HG03520 (cell line): ENCODE measurements at regions not wholly inside any gene's neighbourhood (a gene's known extent, or its start where the extent isn't known, plus 50 kb on each side); places are given as distances from the start of the nearest gene placed in this dataset.

Experiments used
- ATAC-seq: cut with Tn5 transposase; IDR thresholded peaks from one replicate; pipeline ENCODE4 v1.9.1; 2021; ENCODE audit warnings: mild to moderate bottlenecking, moderate library complexity; ENCODE audit not compliant: unreplicated experiment

DNA sequence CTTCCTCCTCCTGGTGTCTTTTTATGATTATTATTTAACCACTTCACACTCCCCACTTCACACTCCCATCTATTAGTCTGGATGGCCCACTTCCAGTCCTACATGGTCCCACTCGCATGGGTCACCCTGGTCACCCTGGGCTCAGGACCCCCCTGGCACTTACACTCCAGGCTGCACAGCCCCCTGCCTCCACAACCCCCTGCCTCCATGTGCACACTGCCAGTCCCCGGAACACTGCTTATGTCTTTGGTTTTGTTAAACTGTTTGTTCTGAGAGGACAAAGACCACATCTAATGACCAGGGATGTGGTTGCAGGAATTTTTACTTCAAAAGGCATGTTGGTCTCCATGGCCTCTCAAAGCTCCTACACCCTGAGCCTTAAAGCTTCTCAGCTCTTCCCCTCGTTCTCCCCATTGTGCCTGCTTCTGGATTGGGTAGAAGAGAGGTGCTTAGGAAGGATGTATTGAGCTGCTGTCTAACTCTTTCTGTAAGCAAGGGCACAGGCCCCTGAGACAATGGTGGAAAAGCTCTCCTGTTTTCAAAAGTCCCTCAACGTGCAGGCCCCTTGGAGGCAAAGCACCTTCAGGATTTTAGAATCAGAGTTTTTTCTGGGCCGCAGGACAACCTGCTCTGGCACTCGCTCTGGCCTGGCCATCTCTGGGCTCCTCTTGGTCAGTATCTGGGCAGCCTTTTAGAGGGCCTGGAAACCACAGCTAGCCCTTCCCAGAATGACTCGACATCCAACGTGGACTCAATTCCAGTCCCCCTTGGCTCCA, 150.0 kb upstream of the HAAO start:
- ATAC-seq: no peak

DNA sequence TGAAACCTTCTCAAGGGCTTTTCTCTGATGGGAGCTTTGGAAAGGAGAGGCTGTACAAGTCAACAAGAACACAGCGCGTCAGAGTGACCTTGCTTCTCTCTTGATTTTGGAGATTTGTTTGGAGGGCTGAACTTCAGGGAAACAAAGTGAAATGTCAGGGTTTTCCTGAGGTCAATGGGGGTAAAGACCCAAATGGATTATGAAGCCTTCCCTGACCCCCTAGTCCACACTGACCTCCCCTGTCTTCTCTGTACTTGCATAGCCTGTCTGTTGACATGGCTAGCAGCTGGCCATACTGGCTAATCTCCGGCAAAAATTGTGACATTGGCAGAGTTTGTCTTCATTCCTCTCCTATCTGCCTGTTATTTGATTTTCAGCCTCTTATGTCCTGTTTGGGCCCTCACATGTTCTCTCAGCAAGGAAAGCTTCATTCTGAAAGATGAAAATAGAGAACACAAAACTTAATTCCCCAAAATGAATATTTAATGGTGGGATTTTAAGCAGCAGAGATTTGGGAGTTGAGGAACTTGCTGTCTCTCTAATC, 149.3 kb upstream of the HAAO start:
- ATAC-seq: no peak

DNA sequence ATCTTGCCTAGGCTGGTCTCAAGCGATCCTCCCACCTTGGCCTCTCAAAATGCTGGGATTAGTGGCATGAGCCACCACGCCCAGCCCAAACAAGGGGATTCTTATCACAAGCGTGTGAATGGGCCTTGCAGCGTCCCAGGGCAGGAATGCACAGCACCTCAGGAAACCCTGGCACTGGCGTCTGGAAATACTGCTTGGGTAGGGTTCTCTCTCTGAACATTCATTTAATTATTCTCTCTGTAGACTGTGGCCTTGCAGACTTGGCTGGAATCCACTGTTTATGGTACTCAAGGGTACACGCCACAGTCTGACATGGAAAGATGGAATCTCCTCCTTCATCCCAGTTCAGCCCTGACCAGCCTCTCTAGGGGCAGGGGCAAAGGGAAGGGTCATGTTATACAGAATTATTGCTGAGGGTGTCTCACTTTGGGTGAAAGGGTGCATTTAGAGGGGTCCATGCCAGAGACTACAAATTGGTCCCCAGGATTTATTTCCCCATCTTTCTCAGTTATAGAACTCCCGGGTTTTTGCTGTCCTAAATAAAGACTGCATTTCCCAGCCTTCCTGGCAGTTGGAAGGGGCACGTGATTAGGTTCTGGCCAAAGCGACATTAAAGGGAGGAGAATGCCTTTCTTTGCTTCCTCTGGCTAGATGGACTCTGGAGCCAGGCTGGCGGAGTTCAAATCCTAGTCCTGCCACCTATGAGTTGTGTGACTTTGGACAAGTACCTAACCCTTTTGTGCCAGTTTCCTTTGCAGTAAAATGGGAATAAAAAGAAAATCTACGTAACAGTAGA, 147.2 kb upstream of the HAAO start:
- no peak for ATAC-seq

DNA sequence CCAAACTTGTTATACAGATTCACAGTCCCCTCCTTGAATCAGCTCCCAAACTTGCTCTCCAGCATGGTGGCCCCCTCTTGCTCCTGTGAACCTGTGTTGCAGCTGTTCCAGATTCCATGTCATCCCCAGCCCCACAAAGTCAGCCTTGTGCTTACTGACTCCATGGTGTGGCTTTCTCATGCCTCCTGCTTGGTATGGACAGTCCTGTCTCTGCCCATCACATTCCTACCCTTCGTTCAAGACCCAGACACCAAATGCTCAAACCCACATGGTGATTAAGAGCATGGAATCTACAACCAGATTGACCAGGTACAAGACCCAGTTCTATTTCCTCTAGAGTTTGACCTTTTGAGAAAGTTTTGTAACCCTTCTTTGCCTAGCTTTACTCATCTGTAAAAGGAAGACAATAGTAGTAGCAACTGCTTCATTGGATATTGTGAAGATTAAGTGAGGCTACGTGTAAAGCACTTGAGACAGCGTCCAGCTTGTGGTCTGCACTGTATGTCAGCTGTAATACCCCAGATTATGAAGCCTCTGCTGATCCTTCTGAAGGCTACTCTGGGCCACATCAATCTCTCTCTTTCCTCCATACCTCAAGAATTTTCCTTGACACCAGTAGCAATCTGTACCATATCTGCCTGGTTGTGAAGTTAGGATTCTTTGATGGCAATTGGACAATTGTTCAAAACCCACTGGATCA, 146.4 kb upstream of the HAAO start:
- no peak for ATAC-seq

DNA sequence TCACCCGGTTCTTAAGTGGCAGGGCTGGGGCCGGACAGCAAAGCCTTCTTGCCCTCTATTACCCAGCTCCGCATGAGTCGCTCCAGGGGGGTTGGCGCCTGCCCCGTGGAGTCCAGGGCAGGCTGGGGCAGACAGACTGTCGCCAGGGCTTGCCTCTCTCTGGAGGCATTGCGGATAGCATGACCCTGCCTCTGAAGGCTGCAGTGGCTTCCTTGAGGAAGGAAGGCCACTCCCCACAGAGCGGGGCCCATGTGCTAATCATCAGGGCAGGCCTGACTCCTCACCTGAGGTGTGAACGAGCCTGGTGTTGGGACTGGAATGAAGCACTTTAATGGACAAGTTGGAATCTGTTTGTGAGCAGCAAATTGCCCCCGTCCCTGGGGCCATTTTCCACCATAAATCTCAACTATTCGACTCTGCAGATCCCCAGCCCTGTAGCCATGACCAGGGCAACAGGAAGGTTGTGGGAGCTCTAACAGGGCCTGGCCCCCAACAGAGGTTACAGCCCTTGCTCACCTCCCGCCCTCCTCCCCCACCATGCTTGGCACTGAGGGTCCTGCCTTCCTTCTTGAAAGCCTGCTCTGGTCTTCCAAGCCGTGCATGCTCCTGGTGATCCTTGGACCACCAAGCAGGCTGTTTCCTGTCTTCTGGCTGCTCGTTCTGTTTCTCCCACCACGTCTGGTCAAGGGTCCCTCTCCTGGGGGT, 144.9 kb upstream of the HAAO start:
- ATAC-seq: no peak

DNA sequence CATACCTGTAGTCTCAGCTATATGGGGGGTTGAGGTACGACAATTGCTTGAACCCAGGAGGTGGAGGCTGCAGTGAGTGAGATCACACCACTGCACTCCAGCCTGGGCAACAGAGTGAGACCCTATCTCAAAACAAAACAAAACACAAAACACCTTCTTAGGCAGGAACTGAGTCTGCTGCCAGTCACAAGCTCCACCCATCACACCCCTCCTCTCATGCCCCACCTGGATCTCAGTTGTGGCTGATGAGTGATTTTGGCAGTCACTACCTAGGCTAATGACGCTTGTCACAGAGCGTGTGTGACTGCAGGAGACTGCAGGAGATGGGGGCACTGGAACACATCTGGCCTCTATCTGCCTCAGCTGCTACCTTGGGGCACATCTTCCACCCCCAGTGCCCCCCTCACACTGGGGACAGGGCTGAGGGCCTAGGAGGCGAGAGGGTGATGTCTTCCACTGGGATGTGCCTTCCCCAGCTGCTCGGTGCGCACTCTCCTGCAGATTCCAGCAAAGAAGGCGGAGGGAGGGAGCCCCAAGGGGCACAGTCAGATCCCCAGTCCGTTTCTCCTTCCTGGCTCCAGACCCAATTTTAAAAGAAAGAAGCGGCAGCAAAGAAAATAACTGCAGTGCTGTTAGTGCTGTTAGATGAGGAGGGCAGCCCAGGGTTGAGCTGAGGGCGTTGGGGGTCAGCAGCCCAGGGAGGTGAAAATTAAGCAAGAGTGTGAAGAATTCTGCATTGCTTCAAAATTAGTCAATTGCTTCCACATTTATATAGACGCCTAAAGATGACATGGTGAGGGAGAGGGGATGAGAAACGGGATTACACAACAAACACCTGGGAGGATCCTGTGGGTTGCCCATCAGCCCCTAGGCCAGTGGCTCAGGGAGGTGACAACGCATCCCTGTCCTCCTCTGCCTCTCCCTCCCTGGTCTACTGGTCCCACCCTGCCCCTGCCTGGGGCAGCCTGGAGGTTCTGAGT, 143.6 kb upstream of the HAAO start:
- ATAC-seq: no peak

DNA sequence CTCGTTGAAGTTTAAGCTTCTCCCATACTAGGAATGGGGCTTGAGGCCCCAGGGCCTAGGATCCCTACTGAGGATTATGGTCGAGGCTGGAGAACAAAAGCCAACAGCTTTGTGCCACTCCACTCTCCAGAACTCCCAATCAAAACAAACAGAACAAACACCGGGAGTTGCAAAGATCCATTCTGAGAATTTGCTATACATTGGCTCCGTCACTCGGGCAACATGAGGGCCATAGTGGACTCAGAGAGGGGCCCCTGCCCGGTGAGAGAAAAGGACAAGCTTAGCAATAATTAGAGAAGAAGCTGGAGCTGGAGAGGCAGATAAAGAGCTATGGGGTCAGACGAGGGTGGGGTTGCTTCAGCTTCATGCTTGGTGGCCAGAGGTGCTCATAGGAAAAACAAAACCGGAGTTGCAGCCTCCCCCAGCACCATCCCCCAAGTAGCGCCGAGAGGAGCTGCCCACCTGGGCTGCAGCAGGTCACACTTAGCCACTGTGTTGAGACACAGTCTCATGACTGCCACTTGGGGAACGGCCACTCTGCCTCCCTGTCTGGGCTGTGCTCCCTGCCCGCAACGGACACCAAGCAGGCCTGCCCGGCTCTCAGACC, 142.3 kb upstream of the HAAO start:
- no peak for ATAC-seq

GRCh38 chr2:42933824-42934254, 141.5 kb upstream of the HAAO start:
- no peak for ATAC-seq

- ATAC-seq: no peak
These were observed 140.1 kb upstream of the HAAO start for GRCh38 chr2:42932271-42933151.

GRCh38 chr2:42931818-42932195, 139.4 kb upstream of the HAAO start:
- ATAC-seq: no peak

GRCh38 chr2:42931146-42931817, 138.9 kb upstream of the HAAO start:
- ATAC-seq: no peak

DNA sequence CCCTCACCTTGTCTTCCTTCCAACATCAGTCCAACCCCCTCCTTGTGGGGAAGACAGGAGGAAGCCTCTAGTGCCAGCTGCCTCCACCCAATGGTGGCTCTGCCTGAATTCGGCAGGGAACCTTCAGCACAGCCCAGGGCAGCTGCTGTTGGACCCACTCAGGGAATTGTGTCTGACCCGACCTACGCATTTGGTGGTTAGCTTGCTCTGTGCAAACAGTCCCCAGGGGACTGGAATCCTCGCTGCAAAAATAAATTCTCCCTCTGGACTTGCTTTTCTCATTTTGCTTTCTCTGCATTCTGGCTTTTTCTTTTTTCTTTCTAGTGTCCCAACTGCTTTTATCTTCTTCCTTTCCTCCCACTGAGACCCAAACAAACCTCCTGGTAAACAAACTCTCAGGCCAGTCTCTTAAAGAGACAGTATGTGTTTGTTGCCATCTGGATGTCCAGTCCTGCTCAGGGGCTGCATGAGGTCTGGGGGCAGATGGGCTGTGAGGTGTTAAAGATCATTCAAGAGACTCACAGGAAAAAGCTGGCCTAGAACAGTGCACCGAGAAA, 137.7 kb upstream of the HAAO start:
- no peak for ATAC-seq

DNA sequence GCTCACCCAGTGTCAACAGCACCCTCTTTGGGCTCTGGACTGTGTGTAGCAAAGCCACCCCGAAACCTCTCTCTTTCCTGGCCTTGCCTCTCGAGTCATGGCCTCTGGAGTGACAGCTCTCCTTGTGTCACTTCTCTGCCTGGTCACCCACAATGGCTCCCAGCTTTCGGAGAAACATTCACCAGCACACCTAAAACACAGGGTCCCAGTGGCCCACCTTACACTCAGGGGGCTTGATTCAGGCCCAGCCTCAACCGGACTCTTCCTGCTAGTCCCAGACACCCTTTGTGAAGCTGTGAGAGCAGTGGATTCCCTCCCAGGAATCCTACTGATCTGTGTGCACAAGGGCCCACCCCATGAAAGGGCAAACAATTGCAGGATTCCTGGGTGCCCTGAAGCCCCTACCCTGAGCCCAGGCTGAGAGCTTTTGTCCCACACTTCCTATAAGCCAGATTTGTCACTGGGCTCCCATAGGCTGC, 137.2 kb upstream of the HAAO start:
- ATAC-seq: no peak

GRCh38 chr2:42928692-42929545, 136.5 kb upstream of the HAAO start:
- no peak for ATAC-seq

- ATAC-seq: no peak
These were observed 135.8 kb upstream of the HAAO start for GRCh38 chr2:42928161-42928691.
